ENCODE measurements at regions not wholly inside any gene's neighbourhood (a gene's known extent, or its start where the extent isn't known, plus 50 kb on each side); places are given as distances from the start of the nearest gene placed in this dataset.
A peak's percentile ranks its signal among the peaks of the same experiment; 100 is the strongest.
"Not testable (repeated sequence)": the region's sequence is repeated elsewhere in the genome, so short reads cannot be mapped to it uniquely, and the experiment has no call there.

DNA sequence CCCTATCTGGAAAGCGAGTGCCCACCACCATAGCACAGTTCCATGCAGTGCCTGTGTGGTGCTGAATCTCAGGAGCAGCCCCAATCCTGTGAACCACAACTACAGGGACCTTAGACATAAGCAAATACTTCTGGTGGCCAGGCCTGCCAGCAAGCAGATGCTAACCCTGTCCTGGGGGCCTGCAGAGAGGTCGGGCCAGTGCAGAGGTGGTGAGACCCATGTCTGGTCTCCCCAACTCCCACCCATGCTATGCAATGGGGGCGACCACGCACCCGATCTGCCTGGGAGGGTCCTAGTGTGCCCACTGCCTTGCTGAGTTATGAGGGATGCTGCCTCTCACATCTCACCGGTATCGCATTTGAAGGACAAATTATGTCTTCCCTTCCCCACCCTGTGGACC lies 151.6 kb upstream of the ZNF337 start:
- Histone ChIP-seq H3K4me1 (no peaks in the 10 kb centered on the region), H3K36me3 (no peaks in the 10 kb centered on the region), H3K4me3 (no peak overlapping the region), H3K27me3 (no peaks in the 10 kb centered on the region), H3K27ac (no peak overlapping the region), H3K9me3 (no peaks in the 10 kb centered on the region)
- TF ChIP-seq POLR2A (IDR thresholded peaks at IDR 0.05) (no peak), CTCF (IDR thresholded peaks at IDR 0.05) (no peak)
- no peak for DNase-seq

DNA sequence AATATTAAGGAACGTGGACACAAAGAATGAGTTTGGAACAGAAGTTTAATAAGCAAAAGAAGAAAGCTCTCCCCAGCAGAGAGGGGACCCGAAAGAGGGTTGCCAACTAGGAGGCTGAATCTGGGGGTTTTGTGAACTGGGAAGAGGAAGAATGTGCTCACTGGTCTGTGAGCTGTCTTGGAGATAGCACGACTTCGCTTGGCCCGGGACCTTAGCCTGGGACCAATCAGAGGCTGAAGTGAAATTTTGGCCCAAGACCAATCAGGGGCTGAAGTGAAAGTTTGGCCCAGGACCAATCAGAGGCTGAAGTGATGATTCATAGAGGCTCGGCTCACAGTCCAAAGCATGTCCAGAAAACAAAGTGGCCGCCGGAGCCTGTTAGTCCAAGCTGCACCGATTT lies 148.0 kb upstream of the ZNF337 start:
- not testable (repeated sequence) for H3K4me1 ChIP-seq, H3K4me3 ChIP-seq, H3K36me3 ChIP-seq, H3K9me3 ChIP-seq, H3K27me3 ChIP-seq, H3K27ac ChIP-seq, DNase-seq

- DNase-seq, H3K9me3 ChIP-seq, H3K4me1 ChIP-seq, H3K27me3 ChIP-seq, H3K27ac ChIP-seq, H3K4me3 ChIP-seq, H3K36me3 ChIP-seq: not testable (repeated sequence)
Measured at GRCh38 chr20:25813511-25813910, 116.9 kb upstream of the ZNF337 start.

GRCh38 chr20:25798174-25798993 lies 101.7 kb upstream of the ZNF337 start:
- H3K4me3 ChIP-seq, H3K9me3 ChIP-seq, H3K27ac ChIP-seq, DNase-seq, H3K36me3 ChIP-seq, H3K27me3 ChIP-seq, H3K4me1 ChIP-seq: not testable (repeated sequence)

DNA sequence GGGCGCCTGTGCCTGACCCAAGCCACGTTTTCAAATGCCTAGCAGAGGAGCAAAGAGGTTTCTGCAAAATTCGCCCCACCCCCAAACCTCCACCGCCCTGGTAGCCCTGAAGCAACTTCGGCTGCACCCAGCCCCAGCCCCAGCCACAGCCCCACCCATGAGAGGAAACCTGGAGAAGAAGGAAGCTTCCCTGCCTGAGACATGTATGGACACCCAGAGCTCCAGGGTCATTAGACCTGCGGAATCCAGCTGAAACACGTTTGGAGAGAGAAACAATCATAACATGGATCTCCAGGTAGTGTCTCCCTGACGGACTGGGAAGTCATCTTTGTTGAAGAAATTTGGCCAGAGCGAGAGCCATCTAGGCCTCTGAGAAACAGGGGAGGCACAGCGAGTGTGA lies 100.4 kb upstream of the ZNF337 start:
- H3K36me3 ChIP-seq, H3K4me3 ChIP-seq, H3K4me1 ChIP-seq, H3K27ac ChIP-seq, DNase-seq, H3K27me3 ChIP-seq, H3K9me3 ChIP-seq: not testable (repeated sequence)

GRCh38 chr20:25777241-25777640 lies 80.6 kb upstream of the ZNF337 start:
- H3K4me3 ChIP-seq, H3K27ac ChIP-seq, DNase-seq, H3K27me3 ChIP-seq, H3K9me3 ChIP-seq, H3K4me1 ChIP-seq, H3K36me3 ChIP-seq: not testable (repeated sequence)

GRCh38 chr20:25774711-25775110 lies 78.1 kb upstream of the ZNF337 start:
- H3K27ac ChIP-seq, DNase-seq, H3K9me3 ChIP-seq, H3K36me3 ChIP-seq, H3K27me3 ChIP-seq, H3K4me1 ChIP-seq, H3K4me3 ChIP-seq: not testable (repeated sequence)

- H3K36me3 ChIP-seq, H3K27ac ChIP-seq, H3K9me3 ChIP-seq, H3K4me3 ChIP-seq, H3K27me3 ChIP-seq, H3K4me1 ChIP-seq: not testable (repeated sequence)
- peak in 1 of 3 donors; percentile 40 for DNase-seq
Measured at GRCh38 chr20:25774203-25774602, 77.5 kb upstream of the ZNF337 start.

DNA sequence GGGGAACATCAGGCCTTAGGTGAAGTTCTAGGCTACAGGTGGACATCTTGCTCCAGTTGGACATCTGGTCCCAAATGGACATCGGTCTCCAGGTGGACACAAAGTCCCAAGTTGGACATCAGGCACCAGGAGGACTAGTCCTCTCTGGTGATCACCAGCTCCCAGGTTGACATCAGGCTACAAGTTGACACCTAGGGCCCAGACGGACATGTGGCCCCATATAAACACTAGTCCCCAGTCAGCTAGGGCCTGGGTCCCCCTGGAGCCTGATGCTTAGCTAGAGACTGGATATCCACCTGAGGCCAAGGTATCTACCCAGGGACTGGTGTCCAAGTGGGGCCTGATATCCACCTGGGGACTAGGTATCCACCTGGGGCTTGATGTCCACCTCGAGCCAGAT lies 75.8 kb upstream of the ZNF337 start:
- not testable (repeated sequence) for H3K9me3 ChIP-seq, H3K36me3 ChIP-seq, H3K27ac ChIP-seq, H3K4me1 ChIP-seq, H3K27me3 ChIP-seq, DNase-seq, H3K4me3 ChIP-seq

DNA sequence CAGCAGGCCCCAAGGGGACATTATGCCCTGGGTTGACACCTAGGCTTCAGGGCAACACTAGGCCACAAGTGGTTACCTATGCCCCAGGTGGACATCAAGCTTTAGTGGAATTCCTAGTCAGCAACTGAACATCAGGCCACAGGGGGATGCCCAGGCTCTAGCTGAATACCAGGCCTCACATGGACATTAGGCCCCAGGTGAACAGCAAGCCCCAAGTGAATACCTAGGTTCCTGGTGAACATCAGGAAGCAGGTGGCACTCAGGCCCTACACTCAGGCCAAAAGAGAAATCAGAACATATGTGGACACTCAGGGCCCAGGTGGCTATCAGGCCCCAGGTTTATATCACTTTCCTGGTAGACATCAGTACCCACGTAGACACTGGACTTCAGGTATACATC lies 75.2 kb upstream of the ZNF337 start:
- not testable (repeated sequence) for DNase-seq, H3K4me1 ChIP-seq, H3K4me3 ChIP-seq, H3K27ac ChIP-seq, H3K9me3 ChIP-seq, H3K27me3 ChIP-seq, H3K36me3 ChIP-seq

GRCh38 chr20:25761596-25761995 lies 64.9 kb upstream of the ZNF337 start:
- H3K36me3 ChIP-seq = no peaks in the 10 kb centered on the region
- H3K27me3 ChIP-seq = no peaks in the 10 kb centered on the region
- no peaks in the 10 kb centered on the region for H3K9me3 ChIP-seq
- H3K4me3 ChIP-seq = no peak overlapping the region
- H3K27ac ChIP-seq = no peak overlapping the region
- DNase-seq = no peak
- no peaks in the 10 kb centered on the region for H3K4me1 ChIP-seq
- TF ChIP-seq POLR2A (IDR thresholded peaks at IDR 0.05) = no peak
- no peak for TF ChIP-seq CTCF (IDR thresholded peaks at IDR 0.05)

GRCh38 chr20:25761046-25761445 lies 64.4 kb upstream of the ZNF337 start:
- not testable (repeated sequence) for H3K4me3 ChIP-seq, H3K36me3 ChIP-seq, DNase-seq, H3K27me3 ChIP-seq, H3K27ac ChIP-seq, H3K9me3 ChIP-seq, H3K4me1 ChIP-seq

All from Peyer's patch (tissue), 4 donors.